ENCODE measurements at regions not wholly inside any gene's neighbourhood (a gene's known extent, or its start where the extent isn't known, plus 50 kb on each side); places are given as distances from the start of the nearest gene placed in this dataset.

GRCh38 chr11:122273476-122274191 is 157.6 kb upstream of the BLID start:
- DNase-seq (ENCODE audit: low read depth) = no peak

GRCh38 chr11:122271745-122272144 is 155.7 kb upstream of the BLID start:
- DNase-seq (ENCODE audit: low read depth) = no peak

- no peak for DNase-seq (ENCODE audit: low read depth)
Observed at GRCh38 chr11:122271137-122271536, 155.1 kb upstream of the BLID start.

GRCh38 chr11:122270535-122270934 is 154.5 kb upstream of the BLID start:
- DNase-seq (ENCODE audit: low read depth) = no peak

GRCh38 chr11:122269824-122270223 is 153.8 kb upstream of the BLID start:
- DNase-seq (ENCODE audit: low read depth) = no peak

- no peak for DNase-seq (ENCODE audit: low read depth)
Observed at GRCh38 chr11:122268601-122269130, 152.7 kb upstream of the BLID start.

- DNase-seq (ENCODE audit: low read depth) = peak; percentile 48
Observed at GRCh38 chr11:122267602-122268001, 151.6 kb upstream of the BLID start.

- DNase-seq (ENCODE audit: low read depth) = no peak
Observed at GRCh38 chr11:122265981-122266380, 150.0 kb upstream of the BLID start.

GRCh38 chr11:122264121-122264520 is 148.1 kb upstream of the BLID start:
- DNase-seq (ENCODE audit: low read depth) = no peak

- no peak for DNase-seq (ENCODE audit: low read depth)
Observed at GRCh38 chr11:122261546-122261945, 145.5 kb upstream of the BLID start.

GRCh38 chr11:122259195-122259821 is 143.3 kb upstream of the BLID start:
- DNase-seq (ENCODE audit: low read depth) = no peak

- no peak for DNase-seq (ENCODE audit: low read depth)
Observed at GRCh38 chr11:122258446-122259194, 142.6 kb upstream of the BLID start.

GRCh38 chr11:122253589-122254231 is 137.7 kb upstream of the BLID start:
- peak; percentile 26 for DNase-seq (ENCODE audit: low read depth)

GRCh38 chr11:122248939-122249338 is 132.9 kb upstream of the BLID start:
- DNase-seq (ENCODE audit: low read depth) = no peak

GRCh38 chr11:122248131-122248530 is 132.1 kb upstream of the BLID start:
- DNase-seq (ENCODE audit: low read depth) = no peak

GRCh38 chr11:122246874-122247273 is 130.9 kb upstream of the BLID start:
- DNase-seq (ENCODE audit: low read depth) = no peak

- DNase-seq (ENCODE audit: low read depth) = no peak
Observed at GRCh38 chr11:122242731-122243130, 126.7 kb upstream of the BLID start.

- no peak for DNase-seq (ENCODE audit: low read depth)
Observed at GRCh38 chr11:122241566-122241965, 125.6 kb upstream of the BLID start.

GRCh38 chr11:122240638-122241037 is 124.6 kb upstream of the BLID start:
- DNase-seq (ENCODE audit: low read depth) = no peak

- peak; percentile 86 for DNase-seq (ENCODE audit: low read depth)
Observed at GRCh38 chr11:122235615-122236014, 119.6 kb upstream of the BLID start.

GRCh38 chr11:122234780-122235179 is 118.8 kb upstream of the BLID start:
- DNase-seq (ENCODE audit: low read depth) = no peak

GRCh38 chr11:122234257-122234656 is 118.2 kb upstream of the BLID start:
- DNase-seq (ENCODE audit: low read depth) = no peak
